SU-DHL-6 (cell line): ENCODE measurements at regions not wholly inside any gene's neighbourhood (a gene's known extent, or its start where the extent isn't known, plus 50 kb on each side); places are given as distances from the start of the nearest gene placed in this dataset.

Experiments used
- H2AFZ ChIP-seq: fragments of 200-600 bp; sonication (generic); 2 replicates; pipeline ENCODE4 v1.6.1; 2014; ENCODE audit warnings: low read depth, mild to moderate bottlenecking, moderate library complexity, mixed read lengths, antibody characterized with exemption, low read length; ENCODE audit not compliant: severe bottlenecking
- H3F3A ChIP-seq: fragments of 200-600 bp; shearing (Covaris generic); 2 replicates; pipeline ENCODE4 v1.6.0; 2016; ENCODE audit warnings: antibody characterized with exemption, mild to moderate bottlenecking; ENCODE audit not compliant: insufficient read depth
- H3K27ac ChIP-seq: fragments of 200-600 bp; sonication (generic); 2 replicates; pipeline ENCODE4 v1.5.1; 2016; ENCODE audit warnings: low read depth, mild to moderate bottlenecking, low read length, moderate library complexity, mixed read lengths
- H3K27me3 ChIP-seq: fragments of 200-600 bp; sonication (generic), shearing (Covaris generic); 2 replicates; pipeline ENCODE4 v1.6.0; 2014; ENCODE audit warnings: mild to moderate bottlenecking, low read length
- H3K36me3 ChIP-seq: fragments of 200-600 bp; sonication (generic); 2 replicates; pipeline ENCODE4 v1.6.1; 2014; ENCODE audit warnings: mild to moderate bottlenecking, low read length, mixed read lengths
- H3K4me2 ChIP-seq: fragments of 300-600, 200-600 bp; shearing (Covaris generic), sonication (generic); 2 replicates; pipeline ENCODE4 v1.6.0; 2014; ENCODE audit warnings: low read length, low read depth, mild to moderate bottlenecking; ENCODE audit not compliant: poor library complexity, severe bottlenecking
- H3K4me3 ChIP-seq: fragments of 200-600 bp; sonication (generic); 2 replicates; pipeline ENCODE4 v1.5.1; 2014; ENCODE audit warnings: antibody characterized with exemption, low read length, mild to moderate bottlenecking, mixed read lengths; ENCODE audit not compliant: insufficient read depth, poor library complexity, severe bottlenecking
- H3K79me2 ChIP-seq: fragments of 200-600 bp; sonication (generic); 2 replicates; pipeline ENCODE4 v1.6.1; 2014; ENCODE audit warnings: mild to moderate bottlenecking, low read length, moderate library complexity; ENCODE audit not compliant: insufficient read depth
- H3K9ac ChIP-seq: fragments of 200-600 bp; sonication (generic); 2 replicates; pipeline ENCODE4 v1.7.0; 2014; ENCODE audit warnings: mild to moderate bottlenecking, low read length
- H3K9me2 ChIP-seq: fragments of 200-600 bp; sonication (generic); replicated peaks from 2 replicates; pipeline ENCODE4 v1.6.1; 2014; ENCODE audit warnings: low read length; ENCODE audit not compliant: insufficient read depth
- H3K9me3 ChIP-seq: fragments of 200-600 bp; sonication (generic); 2 replicates; pipeline ENCODE4 v1.6.1; 2014; ENCODE audit warnings: low read length, mixed read lengths; ENCODE audit not compliant: insufficient read depth
- H4K20me1 ChIP-seq: fragments of 200-600 bp; sonication (generic); 2 replicates; pipeline ENCODE4 v1.6.1; 2014; ENCODE audit warnings: low read depth, mild to moderate bottlenecking, antibody characterized with exemption, low read length, moderate library complexity, mixed read lengths
- EZH2phosphoT487 ChIP-seq: fragments of 200-600 bp; sonication (generic), shearing (Covaris generic); conservative IDR thresholded peaks from 2 replicates; pipeline ENCODE4 v1.6.1; 2018; ENCODE audit warnings: mild to moderate bottlenecking, antibody characterized with exemption, low read length, moderate library complexity, mixed read lengths
- TF ChIP-seq, protein P1 (sequence below): fragments of 200-600 bp; sonication (generic); IDR thresholded peaks from one replicate; pipeline ENCODE4 v1.5.1; 2017; ENCODE audit warnings: antibody characterized with exemption, mild to moderate bottlenecking, low read length, moderate library complexity; ENCODE audit not compliant: insufficient read depth, poor library complexity, severe bottlenecking

DNA sequence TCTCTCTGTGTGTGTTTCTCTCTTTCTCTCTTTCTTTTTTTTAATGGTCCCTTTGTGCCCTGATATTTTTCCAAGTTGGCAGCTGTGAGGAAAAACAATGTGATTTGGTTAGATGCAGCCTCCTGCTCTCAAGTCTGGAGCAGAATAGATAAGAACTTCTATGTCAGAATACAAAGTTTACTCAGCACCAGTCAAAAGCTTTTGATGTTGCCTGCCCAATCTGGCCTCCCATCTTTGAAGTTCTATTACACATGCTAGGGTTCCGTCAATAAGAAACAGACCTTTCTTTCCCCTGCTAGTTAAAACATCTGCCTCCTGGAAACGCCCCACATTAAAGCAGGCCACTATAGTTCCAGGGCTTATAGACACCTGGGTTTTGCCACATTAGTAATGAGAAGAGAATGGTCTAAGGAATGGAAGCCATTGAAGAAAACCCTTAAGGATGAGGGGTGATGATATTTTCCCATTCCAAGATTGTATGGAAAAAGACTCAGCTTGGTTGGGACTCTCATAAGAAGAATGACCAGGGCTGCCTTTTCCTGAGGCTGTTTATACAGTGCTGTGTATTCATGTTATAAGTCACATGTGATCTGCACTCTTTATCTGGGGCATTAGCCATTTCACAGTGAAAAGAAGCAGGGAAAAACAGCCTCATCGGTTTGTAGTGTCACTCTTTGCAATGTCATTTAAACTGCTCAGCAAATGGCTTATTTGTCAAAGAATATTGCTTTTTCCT, 414.7 kb upstream of the PROX1 start:
- Histone ChIP-seq H3K9me2 (no peaks in the 10 kb centered on the region), H3F3A (no peaks in the 10 kb centered on the region), H3K4me2 (no peak overlapping the region), H3K27ac (no peak overlapping the region), H3K27me3 (no peaks in the 10 kb centered on the region), H2AFZ (no peak overlapping the region), H4K20me1 (no peaks in the 10 kb centered on the region), H3K9ac (no peak overlapping the region), H3K9me3 (no peaks in the 10 kb centered on the region), H3K4me3 (no peak overlapping the region), H3K79me2 (no peaks in the 10 kb centered on the region), H3K36me3 (no peaks in the 10 kb centered on the region)
- no peak for TF ChIP-seq EZH2phosphoT487
- TF ChIP-seq, protein P1, sequence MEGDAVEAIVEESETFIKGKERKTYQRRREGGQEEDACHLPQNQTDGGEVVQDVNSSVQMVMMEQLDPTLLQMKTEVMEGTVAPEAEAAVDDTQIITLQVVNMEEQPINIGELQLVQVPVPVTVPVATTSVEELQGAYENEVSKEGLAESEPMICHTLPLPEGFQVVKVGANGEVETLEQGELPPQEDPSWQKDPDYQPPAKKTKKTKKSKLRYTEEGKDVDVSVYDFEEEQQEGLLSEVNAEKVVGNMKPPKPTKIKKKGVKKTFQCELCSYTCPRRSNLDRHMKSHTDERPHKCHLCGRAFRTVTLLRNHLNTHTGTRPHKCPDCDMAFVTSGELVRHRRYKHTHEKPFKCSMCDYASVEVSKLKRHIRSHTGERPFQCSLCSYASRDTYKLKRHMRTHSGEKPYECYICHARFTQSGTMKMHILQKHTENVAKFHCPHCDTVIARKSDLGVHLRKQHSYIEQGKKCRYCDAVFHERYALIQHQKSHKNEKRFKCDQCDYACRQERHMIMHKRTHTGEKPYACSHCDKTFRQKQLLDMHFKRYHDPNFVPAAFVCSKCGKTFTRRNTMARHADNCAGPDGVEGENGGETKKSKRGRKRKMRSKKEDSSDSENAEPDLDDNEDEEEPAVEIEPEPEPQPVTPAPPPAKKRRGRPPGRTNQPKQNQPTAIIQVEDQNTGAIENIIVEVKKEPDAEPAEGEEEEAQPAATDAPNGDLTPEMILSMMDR, result no peak

- H3K36me3 ChIP-seq, result no peaks in the 10 kb centered on the region
- H3K9ac ChIP-seq, result no peak overlapping the region
- H4K20me1 ChIP-seq, result no peaks in the 10 kb centered on the region
- H3F3A ChIP-seq, result no peaks in the 10 kb centered on the region
- no peak overlapping the region for H3K27ac ChIP-seq
- H2AFZ ChIP-seq, result no peak overlapping the region
- H3K4me2 ChIP-seq, result no peak overlapping the region
- H3K9me3 ChIP-seq, result no peaks in the 10 kb centered on the region
- no peaks in the 10 kb centered on the region for H3K9me2 ChIP-seq
- TF ChIP-seq, protein P1, result no peak
- TF ChIP-seq EZH2phosphoT487, result no peak
- H3K4me3 ChIP-seq, result no peak overlapping the region
- H3K79me2 ChIP-seq, result no peaks in the 10 kb centered on the region
- H3K27me3 ChIP-seq, result no peaks in the 10 kb centered on the region
These were observed 414.1 kb upstream of the PROX1 start for GRCh38 chr1:213573648-213574009.

DNA sequence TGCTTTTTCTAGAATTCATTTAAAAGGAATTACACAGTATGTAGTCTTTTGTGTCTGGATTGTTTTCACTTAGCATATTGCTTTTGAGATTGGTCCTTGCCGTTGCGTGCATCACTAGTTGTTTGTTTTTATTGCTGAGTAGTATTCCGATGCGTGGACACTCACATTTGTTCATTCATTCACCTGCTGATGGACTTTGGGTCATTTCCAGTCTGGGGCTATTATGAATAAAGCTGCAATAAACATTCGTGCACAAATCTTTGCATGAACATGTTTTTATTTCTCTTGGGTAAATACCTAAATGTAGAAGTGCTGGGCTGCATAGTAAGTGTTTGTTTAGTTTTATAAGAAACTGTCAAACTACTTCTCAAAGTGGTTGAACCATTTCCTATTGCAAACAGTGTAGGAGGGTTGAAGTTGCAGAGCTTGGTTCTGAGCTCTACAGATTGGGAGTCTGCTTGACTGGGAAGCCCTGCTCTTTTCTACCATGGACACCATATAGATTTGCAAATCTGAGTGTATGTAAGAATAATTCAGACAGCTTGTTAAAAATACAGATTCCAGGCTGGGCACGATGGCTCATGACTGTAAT, 404.7 kb upstream of the PROX1 start:
- H3K27ac ChIP-seq, result no peak overlapping the region
- no peak for TF ChIP-seq EZH2phosphoT487
- TF ChIP-seq, protein P1, result no peak
- no peak overlapping the region for H2AFZ ChIP-seq
- no peaks in the 10 kb centered on the region for H3K9me3 ChIP-seq
- H3K27me3 ChIP-seq, result 0 out of 2 replicates have a peak, but pooled peaks cover 3% of the 10 kb centered on the region
- H3F3A ChIP-seq, result no peaks in the 10 kb centered on the region
- H3K4me3 ChIP-seq, result no peak overlapping the region
- no peaks in the 10 kb centered on the region for H4K20me1 ChIP-seq
- H3K36me3 ChIP-seq, result no peaks in the 10 kb centered on the region
- H3K9me2 ChIP-seq, result no peaks in the 10 kb centered on the region
- no peak overlapping the region for H3K4me2 ChIP-seq
- no peaks in the 10 kb centered on the region for H3K79me2 ChIP-seq
- no peak overlapping the region for H3K9ac ChIP-seq
